CD4-positive, CD25-positive, alpha-beta regulatory T cell (primary cell): ENCODE measurements at regions not wholly inside any gene's neighbourhood (a gene's known extent, or its start where the extent isn't known, plus 50 kb on each side); places are given as distances from the start of the nearest gene placed in this dataset.

ENCODE experiments used
- ATAC-seq, 2 donors: fragments of 150-1000 bp; cut with Tn5 transposase; one replicate each; pipeline ENCODE4 v1.10.0; 2021; ENCODE audit warnings: low read depth in 2 of 2, moderate number of reproducible peaks in 2 of 2, moderate library complexity in 1 of 2
- DNase-seq, 3 donors: peaks; one replicate each; pipeline versions ENCODE4 v3.0.0 to v3.0.0-alpha.2; 2012 to 2022; ENCODE audit warnings: mixed read lengths in 1 of 3
- H3K27ac ChIP-seq: one replicate; pipeline ENCODE4 v1.7.0; 2013; ENCODE audit warnings: mild to moderate bottlenecking, low read length; ENCODE audit not compliant: insufficient read depth, poor library complexity, severe bottlenecking
- H3K27me3 ChIP-seq: one replicate; pipeline ENCODE4 v1.7.0; 2013; ENCODE audit warnings: low read length; ENCODE audit not compliant: control insufficient read depth, insufficient read depth
- H3K36me3 ChIP-seq: one replicate; pipeline ENCODE4 v1.7.0; 2013; ENCODE audit warnings: mild to moderate bottlenecking, low read length, moderate library complexity; ENCODE audit not compliant: control insufficient read depth, insufficient read depth
- H3K4me1 ChIP-seq: 2 replicates; pipeline ENCODE4 v1.7.0; 2013; ENCODE audit warnings: mild to moderate bottlenecking, low read length; ENCODE audit not compliant: insufficient read depth, control insufficient read depth, poor library complexity, severe bottlenecking
- H3K4me3 ChIP-seq: one replicate; pipeline ENCODE4 v1.7.0; 2013; ENCODE audit warnings: low read depth, mild to moderate bottlenecking, low read length, moderate library complexity
- H3K9me3 ChIP-seq, 2 experiments: 1 replicate in 1 of 2; 2 replicates in 1 of 2; pipeline ENCODE4 v1.7.0; 2013; ENCODE audit warnings: low read length in 2 of 2, mild to moderate bottlenecking in 1 of 2, moderate library complexity in 1 of 2; ENCODE audit not compliant: control insufficient read depth in 2 of 2
- H3K27ac Mint-ChIP-seq, 3 donors: one replicate each; pipeline ENCODE4 v1.8.0; 2020 to 2022; ENCODE audit warnings: mild to moderate bottlenecking in 3 of 3, mixed read lengths in 3 of 3, moderate library complexity in 2 of 3
- H3K27me3 Mint-ChIP-seq: one replicate; pipeline ENCODE4 v1.8.0; 2022; ENCODE audit warnings: mild to moderate bottlenecking, mixed read lengths
- H3K36me3 Mint-ChIP-seq: one replicate; pipeline ENCODE4 v1.8.0; 2020; ENCODE audit warnings: mixed read lengths
- H3K4me1 Mint-ChIP-seq, 4 donors: one replicate each; pipeline ENCODE4 v1.8.0; 2020 to 2022; ENCODE audit warnings: mixed read lengths in 4 of 4, mild to moderate bottlenecking in 1 of 4
- H3K4me3 Mint-ChIP-seq, 4 donors: one replicate each; pipeline ENCODE4 v1.8.0; 2020 to 2022; ENCODE audit warnings: mild to moderate bottlenecking in 4 of 4, mixed read lengths in 4 of 4, moderate library complexity in 3 of 4
- H3K9me3 Mint-ChIP-seq, 7 donors: one replicate each; pipeline ENCODE4 v1.8.0; 2020 to 2022; ENCODE audit warnings: mixed read lengths in 7 of 7, mild to moderate bottlenecking in 3 of 7, moderate library complexity in 2 of 7

GRCh38 chr22:27452922-27453321 lies 348.6 kb downstream of the MN1 start:
- no peak for DNase-seq
- no peak for ATAC-seq
- Mint-ChIP-seq H3K36me3 (no peaks in the 10 kb centered on the region), H3K27me3 (peaks cover 5% of the 10 kb centered on the region), H3K27ac (no peak overlapping the region), H3K9me3 (peaks cover 0 to 6% (median 0%) of the 10 kb centered on the region in 7 donors), H3K4me1 (no peaks in the 10 kb centered on the region), H3K4me3 (no peak overlapping the region)
- Histone ChIP-seq H3K27ac (no peak overlapping the region), H3K4me3 (no peak overlapping the region), H3K9me3 (no peaks in the 10 kb centered on the region), H3K27me3 (no peaks in the 10 kb centered on the region), H3K4me1 (no peaks in the 10 kb centered on the region), H3K36me3 (no peaks in the 10 kb centered on the region)

- H3K4me3 ChIP-seq = no peak overlapping the region
- ATAC-seq = no peak
- Mint-ChIP-seq H3K9me3 (peaks cover 0 to 6% (median 0%) of the 10 kb centered on the region in 7 donors), H3K4me3 (no peak overlapping the region), H3K27me3 (peaks cover 5% of the 10 kb centered on the region), H3K4me1 (no peaks in the 10 kb centered on the region), H3K27ac (no peak overlapping the region), H3K36me3 (no peaks in the 10 kb centered on the region)
- no peak for DNase-seq
- H3K27ac ChIP-seq = no peak overlapping the region
- H3K4me1 ChIP-seq = no peaks in the 10 kb centered on the region
- no peaks in the 10 kb centered on the region for H3K36me3 ChIP-seq
- H3K9me3 ChIP-seq = no peaks in the 10 kb centered on the region
- no peaks in the 10 kb centered on the region for H3K27me3 ChIP-seq
Observed at GRCh38 chr22:27453725-27454124, 347.8 kb downstream of the MN1 start.

- no peaks in the 10 kb centered on the region for H3K4me1 Mint-ChIP-seq
- H3K9me3 Mint-ChIP-seq = peaks cover 0 to 9% (median 0%) of the 10 kb centered on the region in 7 donors
- no peak overlapping the region for H3K27ac Mint-ChIP-seq
- H3K4me3 Mint-ChIP-seq = no peak overlapping the region
- H3K4me1 ChIP-seq = no peaks in the 10 kb centered on the region
- H3K36me3 ChIP-seq = no peaks in the 10 kb centered on the region
- no peak overlapping the region for H3K4me3 ChIP-seq
- no peaks in the 10 kb centered on the region for H3K36me3 Mint-ChIP-seq
- H3K27ac ChIP-seq = no peak overlapping the region
- DNase-seq (no peak), ATAC-seq (no peak)
- H3K27me3 ChIP-seq = no peaks in the 10 kb centered on the region
- peaks cover 5% of the 10 kb centered on the region for H3K27me3 Mint-ChIP-seq
- H3K9me3 ChIP-seq = no peaks in the 10 kb centered on the region
Observed at GRCh38 chr22:27454807-27455450, 346.6 kb downstream of the MN1 start.

- H3K9me3 Mint-ChIP-seq = peaks cover 0 to 9% (median 0%) of the 10 kb centered on the region in 7 donors
- no peak overlapping the region for H3K27ac Mint-ChIP-seq
- no peaks in the 10 kb centered on the region for H3K36me3 Mint-ChIP-seq
- no peaks in the 10 kb centered on the region for H3K4me1 ChIP-seq
- no peaks in the 10 kb centered on the region for H3K36me3 ChIP-seq
- no peaks in the 10 kb centered on the region for H3K4me1 Mint-ChIP-seq
- no peak overlapping the region for H3K4me3 ChIP-seq
- H3K4me3 Mint-ChIP-seq = no peak overlapping the region
- no peaks in the 10 kb centered on the region for H3K9me3 ChIP-seq
- ATAC-seq = no peak
- H3K27me3 Mint-ChIP-seq = peaks cover 5% of the 10 kb centered on the region
- no peak overlapping the region for H3K27ac ChIP-seq
- no peaks in the 10 kb centered on the region for H3K27me3 ChIP-seq
- no peak for DNase-seq
Observed at GRCh38 chr22:27455526-27455925, 346.0 kb downstream of the MN1 start.

- Histone ChIP-seq H3K4me1 (no peaks in the 10 kb centered on the region), H3K9me3 (no peaks in the 10 kb centered on the region), H3K4me3 (no peak overlapping the region), H3K27me3 (no peaks in the 10 kb centered on the region), H3K36me3 (no peaks in the 10 kb centered on the region), H3K27ac (no peak overlapping the region)
- Mint-ChIP-seq H3K27me3 (peaks cover 5% of the 10 kb centered on the region), H3K36me3 (no peaks in the 10 kb centered on the region), H3K27ac (no peak overlapping the region), H3K4me1 (peaks cover 0 to 2% (median 0%) of the 10 kb centered on the region in 4 donors), H3K4me3 (no peak overlapping the region), H3K9me3 (peaks cover 0 to 9% (median 0%) of the 10 kb centered on the region in 7 donors)
- no peak for ATAC-seq
- DNase-seq = no peak
Observed at GRCh38 chr22:27456696-27457503, 344.7 kb downstream of the MN1 start.

- no peaks in the 10 kb centered on the region for H3K36me3 ChIP-seq
- Mint-ChIP-seq H3K27me3 (peaks cover 5% of the 10 kb centered on the region), H3K4me1 (peaks cover 0 to 4% (median 0%) of the 10 kb centered on the region in 4 donors), H3K4me3 (no peak overlapping the region), H3K9me3 (peaks cover 0 to 8% (median 0%) of the 10 kb centered on the region in 7 donors), H3K36me3 (no peaks in the 10 kb centered on the region), H3K27ac (no peak overlapping the region)
- DNase-seq = no peak
- H3K4me1 ChIP-seq = no peaks in the 10 kb centered on the region
- no peaks in the 10 kb centered on the region for H3K27me3 ChIP-seq
- no peak overlapping the region for H3K4me3 ChIP-seq
- no peaks in the 10 kb centered on the region for H3K9me3 ChIP-seq
- ATAC-seq = no peak
- no peak overlapping the region for H3K27ac ChIP-seq
Observed at GRCh38 chr22:27459999-27460398, 341.6 kb downstream of the MN1 start.

GRCh38 chr22:27460591-27461347 lies 340.8 kb downstream of the MN1 start:
- no peak for DNase-seq
- H3K4me3 Mint-ChIP-seq = no peak overlapping the region
- peaks cover 0 to 4% (median 0%) of the 10 kb centered on the region in 4 donors for H3K4me1 Mint-ChIP-seq
- H3K36me3 ChIP-seq = no peaks in the 10 kb centered on the region
- no peak for ATAC-seq
- no peak overlapping the region for H3K27ac Mint-ChIP-seq
- H3K27me3 ChIP-seq = no peaks in the 10 kb centered on the region
- no peaks in the 10 kb centered on the region for H3K9me3 ChIP-seq
- peaks cover 0 to 9% (median 0%) of the 10 kb centered on the region in 7 donors for H3K9me3 Mint-ChIP-seq
- H3K27me3 Mint-ChIP-seq = peaks cover 5% of the 10 kb centered on the region
- H3K4me1 ChIP-seq = no peaks in the 10 kb centered on the region
- H3K36me3 Mint-ChIP-seq = no peaks in the 10 kb centered on the region
- no peak overlapping the region for H3K4me3 ChIP-seq
- H3K27ac ChIP-seq = no peak overlapping the region
